EL (cell line): ENCODE measurements at regions not wholly inside any gene's neighbourhood (a gene's known extent, or its start where the extent isn't known, plus 50 kb on each side); places are given as distances from the start of the nearest gene placed in this dataset.
"Not testable (repeated sequence)": the region's sequence is repeated elsewhere in the genome, so short reads cannot be mapped to it uniquely, and the experiment has no call there.

Experiments used
- DNase-seq: peaks from one replicate; pipeline ENCODE4 v3.0.0-alpha.2; 2016

DNA sequence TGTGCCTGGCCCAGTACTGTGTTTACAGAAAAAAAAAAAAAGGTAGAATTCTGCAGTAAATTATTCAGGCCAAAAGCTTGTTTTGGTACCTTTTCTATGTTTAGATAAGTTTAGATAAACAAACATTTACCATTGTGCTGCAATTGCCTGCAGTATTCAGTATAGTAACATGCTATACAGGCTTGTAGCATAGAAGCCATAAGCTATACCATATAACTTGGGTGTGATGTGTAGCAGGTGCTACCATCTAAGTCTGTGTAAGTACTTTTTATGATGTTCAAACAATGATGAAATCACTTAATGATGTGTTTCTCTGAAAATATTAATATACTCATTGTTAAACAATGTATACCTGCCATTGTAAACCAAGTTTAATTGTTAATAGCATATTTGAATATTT lies 241.6 kb upstream of the HS3ST1 start:
- DNase-seq = no peak

DNA sequence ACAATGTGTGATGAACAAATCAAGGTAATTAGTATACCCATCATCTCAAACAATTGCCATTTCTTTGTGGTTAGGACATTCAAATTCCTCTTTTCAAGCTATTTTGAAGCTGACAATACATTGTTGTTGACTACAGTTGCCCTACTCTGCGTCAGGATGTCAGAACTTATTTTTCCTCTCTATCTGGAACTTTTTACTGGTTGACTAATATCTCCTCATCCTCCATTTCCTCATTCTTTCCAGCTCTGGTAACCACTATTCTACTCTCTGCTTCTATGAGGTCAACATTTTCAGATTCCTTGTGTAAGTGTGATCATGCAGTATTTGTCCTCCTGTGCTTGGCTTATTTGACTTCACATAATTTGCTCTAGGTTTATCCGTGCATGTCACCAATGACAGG lies 240.5 kb upstream of the HS3ST1 start:
- DNase-seq = no peak

DNA sequence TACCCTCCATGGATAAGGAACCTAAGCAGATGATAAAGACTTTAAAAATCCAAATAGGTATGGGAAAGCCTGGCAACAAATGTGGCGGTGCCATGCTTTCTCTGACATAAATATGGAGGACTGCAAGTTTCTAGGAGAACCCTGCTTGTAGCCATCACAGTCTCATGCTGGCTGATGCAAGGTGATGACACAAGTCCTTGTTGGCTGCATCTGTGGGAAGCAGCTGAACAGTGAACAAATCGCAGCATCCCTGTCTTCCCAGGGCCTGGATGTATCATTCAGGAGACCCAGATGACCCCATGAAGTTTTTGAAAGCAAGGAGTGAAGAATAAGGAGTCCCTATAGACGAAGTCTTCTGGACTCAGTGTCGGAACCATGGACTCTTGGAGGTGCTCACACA lies 234.4 kb upstream of the HS3ST1 start:
- DNase-seq = no peak

DNA sequence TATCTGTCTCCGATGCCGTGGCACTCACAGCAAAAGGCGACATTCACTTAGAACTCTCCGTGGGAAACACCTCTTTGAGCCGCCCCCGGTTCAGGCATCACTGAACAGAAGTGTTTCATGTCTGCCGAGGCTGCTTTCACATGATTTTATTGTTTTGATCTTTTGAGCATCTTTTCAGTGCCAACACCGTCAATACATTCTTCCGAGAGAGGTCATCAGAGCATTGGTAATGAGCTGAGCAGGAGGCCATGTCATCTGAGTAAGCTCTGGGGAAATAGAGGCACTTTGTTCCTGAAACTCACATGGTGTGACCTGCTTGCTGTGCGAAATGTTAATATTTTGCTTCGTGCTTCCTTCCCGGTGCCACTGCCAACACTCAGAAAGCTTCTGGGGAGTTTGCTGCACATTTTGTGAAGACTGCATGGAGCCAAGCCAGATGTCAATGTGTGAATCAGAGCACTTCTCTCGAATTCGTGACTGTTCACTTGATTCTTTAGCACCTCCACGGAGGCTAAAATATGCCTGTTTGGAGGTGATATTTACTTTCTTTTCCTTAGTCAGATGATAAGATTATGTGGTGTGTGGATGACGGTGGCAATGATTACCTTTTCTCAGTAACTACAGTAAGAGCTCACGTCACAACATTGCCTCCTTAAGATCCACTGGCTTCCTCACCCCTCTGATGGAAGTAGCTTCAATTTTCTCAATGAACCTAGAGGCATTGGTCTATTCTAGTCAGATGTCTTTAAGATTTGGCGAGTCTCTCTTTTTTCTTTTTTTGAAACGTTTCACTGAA lies 222.3 kb upstream of the HS3ST1 start:
- DNase-seq = no peak

DNA sequence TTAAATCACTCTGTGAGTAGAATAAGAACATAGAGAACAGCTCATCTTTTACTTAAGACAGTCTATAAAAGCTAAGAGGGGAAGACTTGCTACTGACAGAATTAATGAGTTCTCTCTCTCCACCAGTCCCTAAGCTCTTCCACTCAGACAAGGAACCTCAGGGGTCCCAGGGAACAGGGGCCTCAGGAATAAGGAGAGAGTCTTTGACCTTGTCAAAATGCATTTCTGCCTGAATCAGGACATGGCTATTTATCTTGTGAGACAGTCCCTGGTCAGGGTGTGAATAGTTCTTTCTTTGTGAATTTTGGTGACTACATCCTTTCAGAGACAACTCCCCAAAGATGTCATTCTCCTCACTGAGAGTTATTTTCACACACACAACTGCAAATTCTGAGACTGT lies 218.7 kb upstream of the HS3ST1 start:
- no peak for DNase-seq

DNA sequence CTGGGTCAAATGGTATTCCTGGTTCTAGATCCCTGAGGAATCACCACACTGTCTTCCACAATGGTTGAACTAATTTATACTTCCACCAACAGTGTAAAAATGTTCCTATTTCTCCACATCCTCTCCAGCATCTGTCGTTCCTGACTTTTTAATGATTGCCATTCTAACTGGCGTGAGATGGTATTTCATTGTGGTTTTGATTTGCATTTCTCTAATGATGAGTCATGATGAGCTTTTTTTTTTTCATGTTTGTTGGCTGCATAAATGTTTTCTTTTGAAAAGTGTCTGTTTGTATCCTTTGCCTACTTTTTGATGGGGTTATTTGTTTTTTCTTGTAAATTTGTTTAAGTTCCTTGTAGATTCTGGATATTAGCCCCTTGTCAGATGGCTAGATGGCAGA lies 214.4 kb upstream of the HS3ST1 start:
- not testable (repeated sequence) for DNase-seq

- DNase-seq = no peak
These were observed 211.9 kb upstream of the HS3ST1 start for GRCh38 chr4:11640584-11640983.

DNA sequence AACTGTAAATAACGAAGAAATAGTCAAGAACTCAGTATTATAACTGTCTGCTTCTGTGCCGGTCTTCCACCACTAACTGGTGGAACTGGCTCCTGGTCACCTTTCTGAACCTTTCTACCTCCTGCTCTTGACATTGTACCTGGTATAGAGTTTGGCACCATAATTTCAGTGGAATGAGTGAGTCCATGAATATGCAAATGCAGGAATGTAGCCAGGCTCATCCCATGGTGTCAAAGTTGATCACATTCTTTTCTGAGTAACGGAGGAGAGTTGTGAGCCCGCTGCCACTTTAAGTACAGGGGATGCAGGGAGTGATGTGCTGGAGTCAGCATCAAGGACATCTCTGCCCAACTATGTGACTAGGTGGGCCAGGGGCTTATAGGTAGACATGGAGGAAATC lies 207.9 kb upstream of the HS3ST1 start:
- no peak for DNase-seq

GRCh38 chr4:11636031-11636430 lies 207.3 kb upstream of the HS3ST1 start:
- DNase-seq = no peak

DNA sequence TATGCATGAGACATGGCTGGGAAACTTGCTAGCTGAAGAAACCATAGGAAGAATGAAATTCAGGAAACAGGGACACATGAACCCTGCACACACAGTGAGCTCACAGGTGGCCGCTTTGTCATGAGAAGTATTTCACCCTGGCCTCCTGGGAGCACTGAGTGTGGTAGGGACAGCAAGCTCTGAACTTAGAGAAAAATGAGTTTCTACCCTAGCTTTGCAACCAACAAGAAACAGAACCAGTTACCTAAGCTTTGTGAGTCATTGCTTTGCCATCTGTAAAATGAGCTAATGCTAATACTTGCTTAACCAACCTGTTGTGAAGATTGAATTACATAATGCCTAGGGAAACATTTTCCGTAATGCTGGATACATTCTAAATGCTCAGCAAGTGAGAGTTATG lies 206.6 kb upstream of the HS3ST1 start:
- DNase-seq = no peak

DNA sequence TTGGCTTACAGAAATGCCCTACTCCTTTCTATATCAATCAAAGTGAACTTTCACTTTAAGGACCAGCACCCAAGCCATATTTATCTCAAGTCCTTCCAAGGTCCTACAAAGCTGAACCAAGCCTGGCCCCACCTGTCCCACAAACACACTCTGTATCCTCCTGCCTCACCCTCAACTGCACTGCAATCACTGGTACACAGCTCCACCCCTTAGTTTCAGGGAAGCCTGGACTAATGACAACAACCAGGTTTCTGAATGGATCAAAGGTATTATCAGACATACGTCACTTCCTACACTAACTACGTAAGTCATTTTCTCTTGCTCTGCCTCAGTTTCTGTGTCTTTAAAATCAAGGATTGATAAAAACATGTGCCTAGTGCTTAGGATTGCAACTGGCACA lies 205.6 kb upstream of the HS3ST1 start:
- DNase-seq = no peak

GRCh38 chr4:11633430-11633829 lies 204.7 kb upstream of the HS3ST1 start:
- no peak for DNase-seq

- DNase-seq = no peak
These were observed 203.8 kb upstream of the HS3ST1 start for GRCh38 chr4:11632483-11632882.

GRCh38 chr4:11632025-11632424 lies 203.3 kb upstream of the HS3ST1 start:
- DNase-seq = no peak

- DNase-seq = no peak
These were observed 202.7 kb upstream of the HS3ST1 start for GRCh38 chr4:11631416-11631815.

- DNase-seq = no peak
These were observed 199.5 kb upstream of the HS3ST1 start for GRCh38 chr4:11628093-11628725.

DNA sequence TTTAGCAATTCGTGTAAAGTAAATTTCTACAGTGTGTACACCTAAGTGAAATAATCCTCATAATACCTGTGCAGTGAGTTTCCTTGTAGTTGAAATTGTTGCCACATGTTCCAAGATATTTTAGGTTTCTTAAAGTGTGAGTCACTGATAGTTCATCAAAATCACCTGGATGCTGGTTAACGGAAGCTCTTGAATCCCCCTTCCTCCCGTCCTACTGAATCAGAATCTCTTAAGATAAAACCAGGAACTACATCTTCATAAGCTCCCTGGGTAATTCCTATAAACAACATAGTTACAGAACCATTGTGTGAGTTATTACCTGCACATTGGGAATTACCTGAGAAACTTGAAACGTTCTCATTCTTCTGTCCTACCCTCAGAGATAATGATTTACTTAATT lies 197.4 kb upstream of the HS3ST1 start:
- DNase-seq = no peak

DNA sequence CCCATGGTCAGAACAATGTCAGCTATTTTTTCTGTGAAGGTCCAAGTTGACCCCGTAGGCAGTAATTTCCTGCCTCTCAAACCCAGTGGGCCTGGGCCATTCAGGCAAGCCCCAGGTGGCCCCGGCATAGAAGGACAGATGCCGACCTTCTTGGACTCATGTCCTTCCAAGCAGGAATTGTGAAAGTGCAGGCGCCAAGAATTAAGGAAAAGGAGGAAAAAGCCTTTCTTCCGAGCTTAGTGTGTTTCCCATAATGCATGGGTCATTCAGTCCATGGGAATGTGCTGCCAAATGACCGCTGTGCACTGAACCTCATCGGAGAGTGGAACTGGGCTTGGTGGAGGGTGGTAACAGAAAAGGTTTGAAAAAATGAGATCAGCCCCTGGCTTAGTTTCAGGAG lies 196.5 kb upstream of the HS3ST1 start:
- DNase-seq = no peak

GRCh38 chr4:11624370-11624769 lies 195.7 kb upstream of the HS3ST1 start:
- DNase-seq = no peak

- DNase-seq = no peak
These were observed 195.0 kb upstream of the HS3ST1 start for GRCh38 chr4:11623726-11624037.

DNA sequence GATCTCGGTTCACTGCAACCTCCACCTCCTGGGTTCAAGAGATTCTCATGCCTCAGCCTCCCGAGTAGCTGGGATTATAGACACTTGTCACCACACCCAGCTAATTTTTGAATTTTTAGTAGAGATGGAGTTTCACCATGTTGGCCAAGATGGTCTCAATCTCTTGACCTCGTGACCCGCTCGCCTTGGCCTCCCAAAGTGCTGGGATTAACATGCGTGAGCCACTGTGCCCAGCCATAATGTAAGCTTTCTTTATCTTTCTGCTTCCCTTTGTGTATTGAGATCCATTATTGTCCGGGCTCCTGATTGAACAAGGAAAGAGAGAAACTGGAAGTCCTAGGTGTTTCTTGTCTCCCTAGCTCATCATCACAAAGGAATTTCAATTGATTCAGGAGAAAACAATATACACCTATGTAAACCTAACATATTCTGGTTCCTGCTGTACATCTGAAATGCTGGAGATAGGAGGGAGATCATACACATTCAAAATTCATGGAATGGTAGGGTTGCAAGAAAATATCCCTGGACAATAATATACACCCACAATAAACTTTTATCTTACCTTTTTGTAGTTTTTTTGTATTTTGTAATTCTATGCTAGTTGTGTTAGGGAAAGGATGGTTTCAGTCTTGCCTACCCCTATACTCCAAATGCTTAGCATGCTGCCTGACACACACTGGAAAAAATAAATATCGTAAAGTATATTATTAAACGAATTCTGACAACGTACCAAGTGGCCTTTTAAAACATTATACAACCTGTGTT lies 194.4 kb upstream of the HS3ST1 start:
- DNase-seq = no peak

GRCh38 chr4:11620861-11621260 lies 192.2 kb upstream of the HS3ST1 start:
- DNase-seq = no peak

- no peak for DNase-seq
These were observed 190.1 kb upstream of the HS3ST1 start for GRCh38 chr4:11618666-11619282.

DNA sequence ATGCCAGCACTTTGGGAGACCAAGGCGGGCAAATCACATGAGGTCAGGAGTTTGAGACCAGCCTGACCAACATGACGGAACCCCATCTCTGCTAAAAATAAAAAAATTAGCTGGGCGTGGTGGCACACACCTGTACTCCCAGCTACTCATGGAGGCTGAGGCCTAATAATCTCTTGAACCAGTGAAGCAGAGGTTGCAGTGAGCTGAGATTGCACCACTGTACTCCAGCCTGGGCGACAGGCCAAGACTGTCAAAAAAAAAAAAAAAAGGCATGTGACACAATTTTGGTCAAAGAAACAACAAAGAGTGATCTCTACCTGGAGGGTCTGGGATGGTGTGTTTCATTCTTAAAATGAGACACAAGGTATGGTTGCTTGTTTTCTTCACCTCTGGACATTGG lies 188.2 kb upstream of the HS3ST1 start:
- DNase-seq = no peak
